H9 (cell line): ENCODE measurements at regions not wholly inside any gene's neighbourhood (a gene's known extent, or its start where the extent isn't known, plus 50 kb on each side); places are given as distances from the start of the nearest gene placed in this dataset.

Experiments used
- DNase-seq: peaks from one replicate; pipeline ENCODE4 v3.0.0-alpha.2; 2017
- H2AFZ ChIP-seq: one replicate; pipeline ENCODE4 v1.6.1; 2013; ENCODE audit warnings: mild to moderate bottlenecking, low read length, control low read depth, moderate library complexity
- H2AK5ac ChIP-seq: 2 replicates; pipeline ENCODE4 v1.6.1; 2013; ENCODE audit warnings: low read length, control low read depth, mixed read lengths; ENCODE audit not compliant: insufficient read length
- H2BK120ac ChIP-seq: one replicate; pipeline ENCODE4 v1.6.1; 2013; ENCODE audit warnings: low read depth, mild to moderate bottlenecking, low read length, control low read depth, inconsistent platforms; ENCODE audit not compliant: poor library complexity, severe bottlenecking
- H2BK12ac ChIP-seq: 2 replicates; pipeline ENCODE4 v1.6.1; 2013; ENCODE audit warnings: low read length, control low read depth, mixed read lengths, low read depth; ENCODE audit not compliant: insufficient read length
- H2BK15ac ChIP-seq: 2 replicates; pipeline ENCODE4 v1.6.1; 2013; ENCODE audit warnings: low read depth, low read length, control low read depth
- H2BK20ac ChIP-seq: one replicate; pipeline ENCODE4 v1.6.1; 2013; ENCODE audit warnings: low read depth, mild to moderate bottlenecking, low read length, control low read depth, inconsistent platforms; ENCODE audit not compliant: poor library complexity, severe bottlenecking
- H2BK5ac ChIP-seq: 2 replicates; pipeline ENCODE4 v1.6.1; 2013; ENCODE audit warnings: low read length, control low read depth, mixed read lengths; ENCODE audit not compliant: insufficient read length
- H3K14ac ChIP-seq: 2 replicates; pipeline ENCODE4 v1.6.1; 2013; ENCODE audit warnings: low read length, control low read depth; ENCODE audit not compliant: insufficient read depth
- H3K18ac ChIP-seq: 2 replicates; pipeline ENCODE4 v1.6.1; 2013; ENCODE audit warnings: low read depth, mild to moderate bottlenecking, mixed read lengths, low read length, control low read depth; ENCODE audit not compliant: insufficient read length
- H3K23ac ChIP-seq: 2 replicates; pipeline ENCODE4 v1.6.1; 2013; ENCODE audit warnings: low read length, control low read depth, mixed read lengths, low read depth; ENCODE audit not compliant: insufficient read length
- H3K23me2 ChIP-seq: 2 replicates; pipeline ENCODE4 v1.6.1; 2013; ENCODE audit warnings: low read depth, mild to moderate bottlenecking, mixed read lengths, low read length, control low read depth; ENCODE audit not compliant: insufficient read length, poor library complexity, severe bottlenecking
- H3K27ac ChIP-seq: 2 replicates; pipeline ENCODE4 v1.5.1; 2013; ENCODE audit warnings: low read length, control low read depth, mixed read lengths, low read depth; ENCODE audit not compliant: insufficient read length
- H3K27me3 ChIP-seq: 2 replicates; pipeline ENCODE4 v1.6.1; 2013; ENCODE audit warnings: low read length, control low read depth, inconsistent platforms; ENCODE audit not compliant: insufficient read depth
- H3K4ac ChIP-seq: 2 replicates; pipeline ENCODE4 v1.6.1; 2013; ENCODE audit warnings: low read depth, mild to moderate bottlenecking, control low read depth, inconsistent platforms, low read length, moderate library complexity
- H3K4me1 ChIP-seq: 2 replicates; pipeline ENCODE4 v1.6.1; 2013; ENCODE audit warnings: low read length, control low read depth, inconsistent platforms; ENCODE audit not compliant: insufficient read depth
- H3K4me2 ChIP-seq: 2 replicates; pipeline ENCODE4 v1.6.1; 2013; ENCODE audit warnings: low read length, control low read depth, mixed read lengths; ENCODE audit not compliant: insufficient read length, insufficient read depth
- H3K56ac ChIP-seq: 2 replicates; pipeline ENCODE4 v1.6.1; 2013; ENCODE audit warnings: low read depth, mild to moderate bottlenecking, mixed read lengths, low read length, control low read depth; ENCODE audit not compliant: insufficient read length
- H3K79me1 ChIP-seq: 2 replicates; pipeline ENCODE4 v1.6.1; 2013; ENCODE audit warnings: low read depth, mild to moderate bottlenecking, moderate library complexity, low read length, control low read depth, inconsistent platforms; ENCODE audit not compliant: insufficient read depth, poor library complexity, severe bottlenecking
- H3K79me2 ChIP-seq: 2 replicates; pipeline ENCODE4 v1.6.1; 2013; ENCODE audit warnings: low read length, control low read depth, inconsistent platforms; ENCODE audit not compliant: insufficient read depth
- H3K9ac ChIP-seq: 2 replicates; pipeline ENCODE4 v1.6.1; 2013; ENCODE audit warnings: low read length, control low read depth, mixed read lengths; ENCODE audit not compliant: insufficient read length; ENCODE audit errors: extremely low read depth
- H3K9me3 ChIP-seq: one replicate; pipeline ENCODE4 v1.6.1; 2013; ENCODE audit warnings: low read depth, low read length, inconsistent platforms; ENCODE audit not compliant: control insufficient read depth
- H3T11ph ChIP-seq: one replicate; pipeline ENCODE4 v1.6.1; 2013; ENCODE audit warnings: mild to moderate bottlenecking, low read length, control low read depth, inconsistent platforms
- H4K20me1 ChIP-seq: one replicate; pipeline ENCODE4 v1.6.1; 2013; ENCODE audit not compliant: control insufficient read depth, insufficient read length, insufficient read depth
- H4K5ac ChIP-seq: 2 replicates; pipeline ENCODE4 v1.6.1; 2013; ENCODE audit warnings: low read depth, mild to moderate bottlenecking, mixed read lengths, low read length, control low read depth; ENCODE audit not compliant: insufficient read length
- H4K8ac ChIP-seq: replicated peaks from 2 replicates; pipeline ENCODE4 v1.6.1; 2013; ENCODE audit warnings: low read length, control low read depth, mixed read lengths, low read depth; ENCODE audit not compliant: insufficient read length
- H4K91ac ChIP-seq: 2 replicates; pipeline ENCODE4 v1.6.1; 2013; ENCODE audit warnings: low read depth, mild to moderate bottlenecking, moderate library complexity, mixed read lengths, low read length, control low read depth; ENCODE audit not compliant: insufficient read length
- H3K27ac Mint-ChIP-seq, 3 experiments: 2 replicates in 2 of 3; 3 replicates in 1 of 3; pipeline ENCODE4 v1.8.0; 2020 to 2021; ENCODE audit warnings: mixed read lengths in 3 of 3, mild to moderate bottlenecking in 1 of 3, moderate library complexity in 1 of 3
- H3K27me3 Mint-ChIP-seq: 2 replicates; pipeline ENCODE4 v1.8.0; 2021; ENCODE audit warnings: low read depth, mild to moderate bottlenecking, moderate library complexity, mixed read lengths
- H3K36me3 Mint-ChIP-seq, 3 experiments: 2 replicates in 2 of 3; 3 replicates in 1 of 3; pipeline ENCODE4 v1.8.0; 2020 to 2021; ENCODE audit warnings: low read depth in 3 of 3, mixed read lengths in 3 of 3; ENCODE audit not compliant: insufficient read depth in 1 of 3
- H3K4me1 Mint-ChIP-seq, 2 experiments: 2 replicates each; pipeline ENCODE4 v1.8.0; 2020; ENCODE audit warnings: mixed read lengths in 2 of 2
- H3K4me3 Mint-ChIP-seq, 2 experiments: 2 replicates in 1 of 2; 3 replicates in 1 of 2; pipeline ENCODE4 v1.8.0; 2020 to 2021; ENCODE audit warnings: mild to moderate bottlenecking in 2 of 2, mixed read lengths in 2 of 2, moderate library complexity in 1 of 2
- H3K9me3 Mint-ChIP-seq, 2 experiments: 2 replicates in 1 of 2; 3 replicates in 1 of 2; pipeline ENCODE4 v1.8.0; 2020; ENCODE audit warnings: mild to moderate bottlenecking in 2 of 2, mixed read lengths in 2 of 2, moderate library complexity in 1 of 2
- CTCF ChIP-seq: fragments of 200-600 bp; sonication (generic); conservative IDR thresholded peaks from 3 replicates; pipeline ENCODE4 v1.8.0; 2021; ENCODE audit warnings: antibody characterized with exemption, mild to moderate bottlenecking

GRCh38 chr3:177601152-177601551 lies 403.9 kb upstream of the TBL1XR1 start:
- Mint-ChIP-seq H3K27ac (no peak overlapping the region), H3K36me3 (peaks cover 0 to 9% (median 4%) of the 10 kb centered on the region in 3 experiments; a peak in 3 of 7 replicates), H3K4me3 (no peak overlapping the region), H3K27me3 (no peaks in the 10 kb centered on the region; the same call in 1 of the 2 replicates), H3K9me3 (peaks cover 7 to 9% of the 10 kb centered on the region in 2 experiments), H3K4me1 (peaks cover 30 to 32% of the 10 kb centered on the region in 2 experiments)
- H3K9me3 ChIP-seq, result no peaks in the 10 kb centered on the region
- H3K4me1 ChIP-seq, result peaks cover 19% of the 10 kb centered on the region; the same call in 1 of the 2 replicates
- no peak overlapping the region for H3K23ac ChIP-seq
- H2AK5ac ChIP-seq, result no peak overlapping the region
- no peak overlapping the region for H3T11ph ChIP-seq
- no peak overlapping the region for H2BK120ac ChIP-seq
- H4K20me1 ChIP-seq, result no peaks in the 10 kb centered on the region
- no peak overlapping the region for H2BK20ac ChIP-seq
- H3K18ac ChIP-seq, result no peak overlapping the region
- H3K27ac ChIP-seq, result no peak overlapping the region
- H3K9ac ChIP-seq, result no peak overlapping the region
- H2BK5ac ChIP-seq, result no peak overlapping the region
- no peak overlapping the region for H2BK15ac ChIP-seq
- no peak overlapping the region for H3K4ac ChIP-seq
- H4K91ac ChIP-seq, result no peak overlapping the region
- H3K4me2 ChIP-seq, result no peak overlapping the region
- H2BK12ac ChIP-seq, result no peak overlapping the region
- no peak overlapping the region for H4K5ac ChIP-seq
- no peak overlapping the region for H4K8ac ChIP-seq
- no peaks in the 10 kb centered on the region for H3K23me2 ChIP-seq
- H3K27me3 ChIP-seq, result no peaks in the 10 kb centered on the region
- H3K79me1 ChIP-seq, result no peaks in the 10 kb centered on the region
- no peak for TF ChIP-seq CTCF
- no peak overlapping the region for H3K14ac ChIP-seq
- no peak for DNase-seq
- no peak overlapping the region for H3K56ac ChIP-seq
- no peaks in the 10 kb centered on the region for H3K79me2 ChIP-seq
- H2AFZ ChIP-seq, result no peak overlapping the region
